HCT116 (cell line): ENCODE measurements at regions not wholly inside any gene's neighbourhood (a gene's known extent, or its start where the extent isn't known, plus 50 kb on each side); places are given as distances from the start of the nearest gene placed in this dataset.

ENCODE experiments used
- ATAC-seq: fragments of 200-7000 bp; cut with Tn5 transposase; 2 replicates; pipeline ENCODE4 v1.9.1; 2020; ENCODE audit warnings: mild to moderate bottlenecking, moderate library complexity
- BruUV-seq: library from RNA; stranded (reverse); fragments of 400-500 nt; replicated peaks from 2 replicates; lab custom pipeline; 2021; lab: Mats Ljungman, UMichigan
- CTCF ChIA-PET: fragments of 300-600 bp; sonication (Branson Sonifier 250); formaldehyde crosslinking; loops from one replicate; lab custom pipeline; 2021; ENCODE audit warnings: antibody characterized with exemption; lab: Charles Lee
- POLR2A ChIA-PET: fragments of 300-600, 350-600 bp; sonication (Branson Sonifier 250); formaldehyde crosslinking; loops from one replicate; lab custom pipeline; 2021; ENCODE audit warnings: antibody characterized with exemption; lab: Charles Lee
- RAD21 ChIA-PET, 2 experiments: fragments of 300-600 bp; sonication (Branson Sonifier 250); formaldehyde crosslinking; loops; one replicate each; lab custom pipeline; 2023; ENCODE audit warnings: low total read pairs in 2 of 2; ENCODE audit not compliant: uncharacterized antibody in 2 of 2, unreplicated experiment in 2 of 2, low non-redundant PET in 1 of 2; lab: Charles Lee
- DNase-seq: peaks from one replicate; pipeline ENCODE4 v3.0.0-alpha.2; 2010; ENCODE audit warnings: low read depth, low spot score
- H2AFZ ChIP-seq: fragments of 200-600 bp; shearing (Covaris generic), sonication (generic); 2 replicates; pipeline ENCODE4 v1.6.1; 2017; ENCODE audit warnings: low read depth, mixed run types, mixed read lengths, antibody characterized with exemption, low read length; ENCODE audit not compliant: poor library complexity, severe bottlenecking
- H3K27ac ChIP-seq: 2 replicates; pipeline ENCODE4 v1.5.1; 2012; ENCODE audit warnings: low read depth, low read length
- H3K27me3 ChIP-seq: fragments of 200-600 bp; sonication (generic); 2 replicates; pipeline ENCODE4 v1.6.1; 2016; ENCODE audit warnings: mixed run types, low read length, mixed read lengths; ENCODE audit not compliant: insufficient read depth
- H3K36me3 ChIP-seq, 2 experiments: fragments of 200-500 bp in 1 of 2; fragments of 200-600 bp in 1 of 2; sonication (Bioruptor generic) in 1 of 2; sonication (generic) in 1 of 2; 2 replicates each; pipeline versions ENCODE4 v1.5.1 to v1.6.1; 2014 to 2016; ENCODE audit warnings: low read length in 2 of 2, inconsistent platforms in 1 of 2, mixed read lengths in 1 of 2, mixed run types in 1 of 2; ENCODE audit not compliant: insufficient read depth in 2 of 2, control insufficient read depth in 1 of 2
- H3K4me1 ChIP-seq, 2 experiments: fragments of 200-600 bp in 1 of 2; sonication (generic) in 1 of 2; 2 replicates each; pipeline versions ENCODE4 v1.5.1 to v1.6.1; 2012 to 2017; ENCODE audit warnings: low read length in 2 of 2, inconsistent platforms in 1 of 2, mild to moderate bottlenecking in 1 of 2, mixed read lengths in 1 of 2, mixed run types in 1 of 2, moderate library complexity in 1 of 2; ENCODE audit not compliant: insufficient read depth in 2 of 2, control insufficient read depth in 1 of 2
- H3K4me2 ChIP-seq: fragments of 200-600 bp; sonication (generic); 2 replicates; pipeline ENCODE4 v1.6.1; 2017; ENCODE audit warnings: mixed run types, low read length, mixed read lengths
- H3K4me3 ChIP-seq, 2 experiments: fragments of 200-600 bp in 1 of 2; sonication (generic) in 1 of 2; replicated peaks in 1 of 2; 2 replicates each; pipeline ENCODE4 v1.5.1; 2011 to 2016; ENCODE audit warnings: low read length in 2 of 2, control low read depth in 1 of 2, low read depth in 1 of 2, mild to moderate bottlenecking in 1 of 2, mixed read lengths in 1 of 2, mixed run types in 1 of 2
- H3K79me2 ChIP-seq: fragments of 200-600 bp; sonication (generic); 2 replicates; pipeline ENCODE4 v1.6.1; 2017; ENCODE audit warnings: mild to moderate bottlenecking, mixed run types, low read length, moderate library complexity, mixed read lengths; ENCODE audit not compliant: insufficient read depth
- H3K9ac ChIP-seq: fragments of 200-600 bp; sonication (generic); 2 replicates; pipeline ENCODE4 v1.6.1; 2016; ENCODE audit warnings: low read length, mixed read lengths
- H3K9me2 ChIP-seq: fragments of 200-600 bp; sonication (generic), shearing (Covaris generic); 2 replicates; pipeline ENCODE4 v1.6.1; 2017; ENCODE audit warnings: mixed run types, mild to moderate bottlenecking, moderate library complexity; ENCODE audit not compliant: insufficient read depth
- H3K9me3 ChIP-seq, 2 experiments: fragments of 200-500 bp in 1 of 2; fragments of 200-600 bp in 1 of 2; sonication (Bioruptor generic) in 1 of 2; sonication (generic) in 1 of 2; 2 replicates each; pipeline ENCODE4 v1.6.1; 2014 to 2017; ENCODE audit warnings: low read length in 2 of 2, mixed read lengths in 2 of 2, inconsistent platforms in 1 of 2, low read depth in 1 of 2, mild to moderate bottlenecking in 1 of 2, mixed run types in 1 of 2, moderate library complexity in 1 of 2; ENCODE audit not compliant: control insufficient read depth in 1 of 2, insufficient read depth in 1 of 2
- H4K20me1 ChIP-seq: fragments of 200-600 bp; sonication (generic), shearing (Covaris generic); 2 replicates; pipeline ENCODE4 v1.6.1; 2017; ENCODE audit warnings: mixed run types, mild to moderate bottlenecking, moderate library complexity; ENCODE audit not compliant: insufficient read depth
- CEBPB ChIP-seq: IDR thresholded peaks from 2 replicates; pipeline ENCODE4 v1.6.1; 2012; ENCODE audit warnings: low read depth
- EGR1 ChIP-seq: IDR thresholded peaks from 2 replicates; pipeline ENCODE4 v1.6.1; 2012; ENCODE audit warnings: low read depth
- JUND ChIP-seq: IDR thresholded peaks from 2 replicates; pipeline ENCODE4 v1.6.1; 2012
- POLR2AphosphoS5 ChIP-seq: IDR thresholded peaks from 2 replicates; pipeline ENCODE4 v1.6.1; 2011; ENCODE audit warnings: mild to moderate bottlenecking, low read depth, low read length, moderate library complexity
- SP1 ChIP-seq: IDR thresholded peaks from 2 replicates; pipeline ENCODE4 v1.6.1; 2012; ENCODE audit warnings: low read depth
- ZFX ChIP-seq: fragments of 450-650 bp; IDR thresholded peaks from 2 replicates; pipeline ENCODE4 v1.6.1; 2017
- intact Hi-C: fragments of 100-400 bp; cut with micrococcal nuclease; formaldehyde crosslinking; loops from 2 replicates; pipeline ENCODE4 v1.10.0; 2022
- TF ChIP-seq, protein P1 (sequence below): IDR thresholded peaks from 2 replicates; pipeline ENCODE4 v1.6.1; 2012; ENCODE audit warnings: low read depth
- TF ChIP-seq, protein P2 (sequence below): IDR thresholded peaks from 2 replicates; pipeline ENCODE4 v1.6.1; 2012
- TF ChIP-seq, protein P3 (sequence below): IDR thresholded peaks from 2 replicates; pipeline ENCODE4 v1.6.1; 2011; ENCODE audit warnings: mild to moderate bottlenecking, low read length, moderate library complexity; ENCODE audit not compliant: insufficient replicate concordance; ENCODE audit errors: extremely low read depth

DNA sequence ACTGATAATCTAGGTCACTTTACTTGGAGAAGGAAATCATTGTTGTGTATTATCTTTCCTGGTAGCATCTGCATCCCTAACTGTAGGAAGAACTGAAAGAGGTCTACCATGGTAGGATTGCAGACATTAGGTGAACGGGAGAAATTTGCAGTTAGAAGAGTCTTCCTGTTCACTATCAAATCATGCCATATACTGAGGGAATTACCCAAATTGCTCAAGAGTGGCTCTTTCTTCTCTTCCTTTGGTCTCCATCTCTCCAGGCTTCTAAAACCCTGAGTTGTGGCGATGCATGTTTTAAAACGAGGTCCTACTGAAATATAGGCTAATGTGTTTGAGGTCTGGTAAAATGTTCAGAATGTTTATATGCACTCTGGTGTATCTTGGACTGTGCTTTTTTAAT, 85.3 kb upstream of the HK2 start (continued):
- TF ChIP-seq, protein P1, sequence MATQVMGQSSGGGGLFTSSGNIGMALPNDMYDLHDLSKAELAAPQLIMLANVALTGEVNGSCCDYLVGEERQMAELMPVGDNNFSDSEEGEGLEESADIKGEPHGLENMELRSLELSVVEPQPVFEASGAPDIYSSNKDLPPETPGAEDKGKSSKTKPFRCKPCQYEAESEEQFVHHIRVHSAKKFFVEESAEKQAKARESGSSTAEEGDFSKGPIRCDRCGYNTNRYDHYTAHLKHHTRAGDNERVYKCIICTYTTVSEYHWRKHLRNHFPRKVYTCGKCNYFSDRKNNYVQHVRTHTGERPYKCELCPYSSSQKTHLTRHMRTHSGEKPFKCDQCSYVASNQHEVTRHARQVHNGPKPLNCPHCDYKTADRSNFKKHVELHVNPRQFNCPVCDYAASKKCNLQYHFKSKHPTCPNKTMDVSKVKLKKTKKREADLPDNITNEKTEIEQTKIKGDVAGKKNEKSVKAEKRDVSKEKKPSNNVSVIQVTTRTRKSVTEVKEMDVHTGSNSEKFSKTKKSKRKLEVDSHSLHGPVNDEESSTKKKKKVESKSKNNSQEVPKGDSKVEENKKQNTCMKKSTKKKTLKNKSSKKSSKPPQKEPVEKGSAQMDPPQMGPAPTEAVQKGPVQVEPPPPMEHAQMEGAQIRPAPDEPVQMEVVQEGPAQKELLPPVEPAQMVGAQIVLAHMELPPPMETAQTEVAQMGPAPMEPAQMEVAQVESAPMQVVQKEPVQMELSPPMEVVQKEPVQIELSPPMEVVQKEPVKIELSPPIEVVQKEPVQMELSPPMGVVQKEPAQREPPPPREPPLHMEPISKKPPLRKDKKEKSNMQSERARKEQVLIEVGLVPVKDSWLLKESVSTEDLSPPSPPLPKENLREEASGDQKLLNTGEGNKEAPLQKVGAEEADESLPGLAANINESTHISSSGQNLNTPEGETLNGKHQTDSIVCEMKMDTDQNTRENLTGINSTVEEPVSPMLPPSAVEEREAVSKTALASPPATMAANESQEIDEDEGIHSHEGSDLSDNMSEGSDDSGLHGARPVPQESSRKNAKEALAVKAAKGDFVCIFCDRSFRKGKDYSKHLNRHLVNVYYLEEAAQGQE: no peak

DNA sequence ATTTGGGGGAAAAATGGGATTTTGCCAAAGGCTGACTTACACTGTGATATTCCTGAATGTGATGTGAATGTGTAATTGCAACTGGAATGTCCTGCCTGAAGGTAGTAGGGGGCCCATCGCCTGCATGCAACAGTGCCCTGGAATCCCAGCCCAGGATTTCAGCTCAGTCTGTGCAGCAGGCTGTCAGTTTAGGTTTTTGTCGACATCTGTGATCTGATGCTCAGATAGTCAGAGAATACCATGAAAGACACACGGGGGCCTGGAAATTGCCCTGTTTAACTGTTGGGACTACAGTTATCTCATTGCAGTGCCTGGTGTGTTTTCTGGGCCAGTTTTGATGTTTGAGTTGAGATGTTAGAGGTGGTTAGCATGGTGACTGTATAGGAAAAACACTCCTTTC, 84.5 kb upstream of the HK2 start:
- intact Hi-C loops: no loop called here
- ChIA-PET CTCF (no interaction called here), POLR2A (no interaction called here), RAD21 (no interaction called here)
- H3K79me2 ChIP-seq: no peaks in the 10 kb centered on the region
- H3K4me3 ChIP-seq: no peak overlapping the region
- H3K27me3 ChIP-seq: no peaks in the 10 kb centered on the region
- BruUV-seq: no TSS peak
- H3K27ac ChIP-seq: no peak overlapping the region
- no peak for TF ChIP-seq EGR1
- TF ChIP-seq, protein P2, sequence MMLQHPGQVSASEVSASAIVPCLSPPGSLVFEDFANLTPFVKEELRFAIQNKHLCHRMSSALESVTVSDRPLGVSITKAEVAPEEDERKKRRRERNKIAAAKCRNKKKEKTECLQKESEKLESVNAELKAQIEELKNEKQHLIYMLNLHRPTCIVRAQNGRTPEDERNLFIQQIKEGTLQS: no peak
- TF ChIP-seq, protein P3, sequence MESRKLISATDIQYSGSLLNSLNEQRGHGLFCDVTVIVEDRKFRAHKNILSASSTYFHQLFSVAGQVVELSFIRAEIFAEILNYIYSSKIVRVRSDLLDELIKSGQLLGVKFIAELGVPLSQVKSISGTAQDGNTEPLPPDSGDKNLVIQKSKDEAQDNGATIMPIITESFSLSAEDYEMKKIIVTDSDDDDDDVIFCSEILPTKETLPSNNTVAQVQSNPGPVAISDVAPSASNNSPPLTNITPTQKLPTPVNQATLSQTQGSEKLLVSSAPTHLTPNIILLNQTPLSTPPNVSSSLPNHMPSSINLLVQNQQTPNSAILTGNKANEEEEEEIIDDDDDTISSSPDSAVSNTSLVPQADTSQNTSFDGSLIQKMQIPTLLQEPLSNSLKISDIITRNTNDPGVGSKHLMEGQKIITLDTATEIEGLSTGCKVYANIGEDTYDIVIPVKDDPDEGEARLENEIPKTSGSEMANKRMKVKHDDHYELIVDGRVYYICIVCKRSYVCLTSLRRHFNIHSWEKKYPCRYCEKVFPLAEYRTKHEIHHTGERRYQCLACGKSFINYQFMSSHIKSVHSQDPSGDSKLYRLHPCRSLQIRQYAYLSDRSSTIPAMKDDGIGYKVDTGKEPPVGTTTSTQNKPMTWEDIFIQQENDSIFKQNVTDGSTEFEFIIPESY: no peak
- TF ChIP-seq SP1: no peak
- TF ChIP-seq JUND: no peak
- TF ChIP-seq CEBPB: no peak
- no peak for TF ChIP-seq ZFX
- TF ChIP-seq POLR2AphosphoS5: no peak
- H2AFZ ChIP-seq: no peak overlapping the region
- no peaks in the 10 kb centered on the region for H3K9me3 ChIP-seq
- no peaks in the 10 kb centered on the region for H3K9me2 ChIP-seq
- H3K36me3 ChIP-seq: no peaks in the 10 kb centered on the region
- H4K20me1 ChIP-seq: no peaks in the 10 kb centered on the region
- DNase-seq (no peak), ATAC-seq (no peak)
- H3K4me1 ChIP-seq: no peaks in the 10 kb centered on the region
- no peak overlapping the region for H3K4me2 ChIP-seq
- no peak overlapping the region for H3K9ac ChIP-seq
